IPS-NIHi7 (cell line): ENCODE measurements at regions not wholly inside any gene's neighbourhood (a gene's known extent, or its start where the extent isn't known, plus 50 kb on each side); places are given as distances from the start of the nearest gene placed in this dataset.

Source experiments
- DNase-seq: peaks from one replicate; pipeline ENCODE4 v3.0.0; 2012; ENCODE audit warnings: mixed read lengths; ENCODE audit errors: extremely low spot score

- no peak for DNase-seq
Measured at GRCh38 chr10:28060031-28060607, 61.2 kb upstream of the ODAD2 start.

- DNase-seq: no peak
Measured at GRCh38 chr10:28058746-28059145, 59.9 kb upstream of the ODAD2 start.

GRCh38 chr10:28054228-28054860 lies 55.5 kb upstream of the ODAD2 start:
- no peak for DNase-seq

- no peak for DNase-seq
Measured at GRCh38 chr10:28049286-28049685, 50.4 kb upstream of the ODAD2 start.
